Epithelial cell of esophagus (primary cell): ENCODE measurements at regions not wholly inside any gene's neighbourhood (a gene's known extent, or its start where the extent isn't known, plus 50 kb on each side); places are given as distances from the start of the nearest gene placed in this dataset.
A peak's percentile ranks its signal among the peaks of the same experiment; 100 is the strongest.

Source experiments
- DNase-seq: peaks from one replicate; pipeline ENCODE4 v3.0.0; 2010; ENCODE audit warnings: low read depth
- H3K4me3 ChIP-seq: 2 replicates; pipeline ENCODE4 v1.5.1; 2011; ENCODE audit warnings: mild to moderate bottlenecking, low read length, control low read depth
- CTCF ChIP-seq: IDR thresholded peaks from 2 replicates; pipeline ENCODE4 v1.5.1; 2011; ENCODE audit warnings: low read depth, mild to moderate bottlenecking, low read length, control low read depth, inconsistent platforms; ENCODE audit not compliant: insufficient read depth; ENCODE audit errors: missing control alignments

GRCh38 chr6:106752641-106753040 is 123.3 kb downstream of the QRSL1 start:
- DNase-seq: no peak
- TF ChIP-seq CTCF: no peak
- H3K4me3 ChIP-seq: no peak overlapping the region

- no peak overlapping the region for H3K4me3 ChIP-seq
- no peak for TF ChIP-seq CTCF
- DNase-seq: peak; percentile 97
These were observed 122.3 kb downstream of the QRSL1 start for GRCh38 chr6:106751501-106752252.

GRCh38 chr6:106750946-106751345 is 121.6 kb downstream of the QRSL1 start:
- no peak for DNase-seq
- no peak overlapping the region for H3K4me3 ChIP-seq
- no peak for TF ChIP-seq CTCF

- H3K4me3 ChIP-seq: no peak overlapping the region
- no peak for TF ChIP-seq CTCF
- peak; percentile 66 for DNase-seq
These were observed 121.0 kb downstream of the QRSL1 start for GRCh38 chr6:106750142-106750918.

GRCh38 chr6:106749609-106750008 is 120.2 kb downstream of the QRSL1 start:
- no peak for TF ChIP-seq CTCF
- no peak overlapping the region for H3K4me3 ChIP-seq
- peak; percentile 84 for DNase-seq

- TF ChIP-seq CTCF: peak; percentile 18
- DNase-seq: no peak
- H3K4me3 ChIP-seq: no peak overlapping the region
These were observed 119.3 kb downstream of the QRSL1 start for GRCh38 chr6:106748547-106749207.
